Superior temporal gyrus (tissue), 1 donor: ENCODE measurements at regions not wholly inside any gene's neighbourhood (a gene's known extent, or its start where the extent isn't known, plus 50 kb on each side); places are given as distances from the start of the nearest gene placed in this dataset.
"Not testable (repeated sequence)": the region's sequence is repeated elsewhere in the genome, so short reads cannot be mapped to it uniquely, and the experiment has no call there.

ENCODE experiments used
- DNase-seq: peaks from one replicate; pipeline ENCODE4 v3.0.0-alpha.2; 2016; ENCODE audit errors: extremely low spot score

DNA sequence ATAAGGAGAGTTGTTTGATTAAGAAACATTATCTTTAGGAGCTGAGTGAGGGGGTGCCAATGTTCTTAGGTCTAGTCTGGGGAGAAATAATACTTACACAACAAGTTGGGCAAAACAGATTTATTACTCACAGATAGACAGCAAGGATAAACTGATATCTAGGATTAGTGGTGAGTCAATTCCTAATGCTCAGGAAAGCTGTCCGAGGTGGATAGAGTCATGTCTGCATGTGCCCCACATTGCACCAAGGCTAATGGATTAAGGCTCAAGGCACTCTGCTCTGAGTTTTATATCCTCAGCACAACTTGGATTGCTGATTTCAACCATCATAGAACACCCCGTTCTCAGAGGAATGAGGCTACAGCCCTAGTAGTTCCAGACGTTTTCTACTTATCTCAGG, 1042.3 kb downstream of the OTOL1 start:
- DNase-seq, result no peak

DNA sequence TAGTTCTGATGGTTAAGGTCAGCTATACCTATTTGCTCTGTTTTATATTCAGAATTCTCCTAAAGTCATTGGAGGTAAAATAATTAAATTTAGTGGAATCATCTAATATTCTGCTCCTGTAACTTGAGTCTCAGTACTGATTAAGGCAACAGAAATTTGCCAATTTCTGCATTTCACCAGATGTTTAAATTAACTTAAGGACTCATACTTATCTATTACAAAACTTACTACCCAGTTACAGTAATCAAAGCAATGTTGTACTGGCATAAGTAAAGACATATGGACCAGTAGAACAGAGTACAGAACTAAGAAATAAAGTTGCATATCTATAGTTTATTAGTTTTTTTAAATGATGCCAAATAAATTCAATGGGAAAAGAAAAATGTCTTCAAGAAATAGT, 1043.8 kb downstream of the OTOL1 start:
- no peak for DNase-seq

GRCh38 chr3:162541923-162542322, 1045.3 kb downstream of the OTOL1 start:
- no peak for DNase-seq

- DNase-seq, result no peak
Measured at GRCh38 chr3:162544246-162544645, 1047.6 kb downstream of the OTOL1 start.

- DNase-seq, result no peak
Measured at GRCh38 chr3:162546910-162547309, 1050.3 kb downstream of the OTOL1 start.

- DNase-seq, result no peak
Measured at GRCh38 chr3:162547321-162547720, 1050.7 kb downstream of the OTOL1 start.

DNA sequence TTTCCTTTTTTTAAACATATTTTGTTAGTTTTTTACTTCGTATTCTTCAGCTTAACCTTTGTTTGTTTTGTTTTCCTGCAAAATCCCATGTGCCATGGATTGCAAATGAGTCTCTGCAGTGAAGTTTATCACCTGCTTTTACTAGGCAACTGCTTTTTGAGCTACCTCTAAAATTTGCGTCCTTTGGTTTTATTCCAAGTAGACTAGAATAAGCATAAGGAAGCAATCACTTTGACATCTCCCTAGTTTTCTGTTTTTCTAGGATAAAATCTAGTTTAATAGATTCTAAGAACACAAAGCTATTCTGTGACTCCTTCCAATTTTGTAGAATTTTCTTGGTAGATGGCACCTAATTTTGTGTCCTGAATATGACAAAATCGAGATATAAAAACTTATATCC, 1059.2 kb downstream of the OTOL1 start:
- DNase-seq, result no peak

DNA sequence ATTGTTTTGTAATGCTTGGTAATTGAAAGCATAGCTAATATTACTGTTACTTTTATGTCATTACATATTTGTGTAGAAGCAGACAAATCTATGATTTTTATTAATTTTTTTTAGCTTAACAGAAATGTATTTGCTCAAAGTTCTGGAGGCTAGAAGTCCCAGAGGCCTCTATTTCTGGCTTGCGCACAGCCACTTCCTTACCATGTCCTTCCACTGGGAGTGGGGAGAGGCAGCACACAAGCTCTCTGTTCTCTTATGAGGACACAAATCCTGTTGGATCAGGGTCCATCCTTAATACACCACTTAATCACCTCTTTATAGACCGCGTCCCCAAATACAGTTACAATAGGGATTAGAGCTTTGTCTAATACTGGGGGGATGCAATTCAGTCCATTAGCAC, 1061.4 kb downstream of the OTOL1 start:
- DNase-seq, result no peak

DNA sequence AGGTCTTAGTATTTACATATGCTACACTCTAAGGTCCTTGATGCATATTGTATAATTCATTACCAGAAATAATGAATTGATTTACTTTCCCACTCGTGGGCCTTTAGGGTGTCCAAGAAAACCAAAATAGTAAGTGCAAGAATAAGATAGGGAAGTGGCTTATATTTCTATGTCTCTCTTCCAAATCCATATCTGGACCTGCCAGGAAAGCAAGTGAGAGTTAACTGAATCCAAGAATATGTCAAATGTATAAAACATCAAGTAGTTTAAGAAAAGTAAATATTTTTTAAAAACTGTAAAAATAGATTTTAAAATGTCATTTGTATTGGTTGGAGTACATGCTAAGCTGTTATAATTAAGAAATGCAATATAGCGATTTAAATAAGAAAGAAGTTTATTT, 1072.1 kb downstream of the OTOL1 start:
- no peak for DNase-seq

- DNase-seq, result no peak
Measured at GRCh38 chr3:162569314-162569713, 1072.7 kb downstream of the OTOL1 start.

DNA sequence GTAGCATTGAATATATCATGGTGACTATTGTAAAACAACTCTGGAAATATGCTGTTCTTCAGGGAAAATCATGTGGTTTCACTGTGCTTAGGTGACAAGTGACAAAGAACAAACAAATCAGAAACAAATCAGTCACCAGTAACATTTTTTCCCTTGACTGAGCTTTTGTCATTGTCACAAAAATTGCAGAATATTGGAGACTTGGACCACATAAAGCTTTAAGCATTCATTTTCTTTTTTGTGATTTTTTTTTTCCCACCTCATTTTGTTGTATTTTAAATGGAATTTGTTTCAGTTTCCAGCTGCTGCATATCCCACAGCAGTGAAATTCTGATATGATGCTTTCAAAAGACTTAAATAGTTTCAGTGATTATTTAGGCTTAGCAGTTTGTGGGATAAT, 1088.4 kb downstream of the OTOL1 start:
- no peak for DNase-seq

GRCh38 chr3:162586591-162586990, 1090.0 kb downstream of the OTOL1 start:
- DNase-seq, result no peak

GRCh38 chr3:162597226-162597625, 1100.6 kb downstream of the OTOL1 start:
- no peak for DNase-seq

DNA sequence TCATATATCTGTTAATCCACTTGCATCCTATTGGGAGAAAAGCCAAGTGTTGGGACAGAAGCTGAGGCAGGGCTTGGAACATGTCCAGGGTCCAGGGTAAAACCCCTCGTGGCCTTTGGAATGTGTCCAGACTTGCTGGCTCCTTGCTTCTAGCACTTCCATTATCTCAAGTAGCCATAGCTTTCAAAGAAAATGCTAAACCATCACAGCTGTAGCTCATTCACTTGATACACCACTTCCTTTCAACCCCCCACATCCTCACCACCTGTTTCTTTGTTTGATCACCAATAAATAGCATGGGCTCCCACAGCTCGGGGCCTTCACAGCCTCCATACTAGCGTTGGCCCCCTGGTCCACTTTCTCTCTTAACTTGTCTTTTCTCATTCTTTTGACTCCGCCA, 1101.9 kb downstream of the OTOL1 start:
- not testable (repeated sequence) for DNase-seq

DNA sequence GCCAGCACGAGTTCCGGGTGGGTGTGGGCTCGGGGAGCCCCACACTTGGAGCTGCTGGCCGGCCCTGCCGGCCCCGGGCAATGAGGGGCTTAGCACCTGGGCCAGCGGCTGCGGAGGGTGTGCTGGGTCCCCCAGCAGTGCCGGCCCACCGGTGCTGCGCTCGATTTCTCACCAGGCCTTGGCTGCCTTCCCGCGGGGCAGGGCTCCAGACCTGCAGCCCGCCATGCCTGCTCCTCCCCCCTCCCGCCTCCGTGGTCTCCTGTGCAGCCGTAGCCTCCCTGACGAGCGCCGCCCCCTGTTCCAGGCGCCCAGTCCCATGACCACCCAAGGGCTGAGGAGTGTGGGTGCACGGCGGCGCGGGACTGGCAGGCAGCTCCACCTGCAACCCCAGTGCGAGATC, 1103.1 kb downstream of the OTOL1 start:
- DNase-seq, result not testable (repeated sequence)

DNA sequence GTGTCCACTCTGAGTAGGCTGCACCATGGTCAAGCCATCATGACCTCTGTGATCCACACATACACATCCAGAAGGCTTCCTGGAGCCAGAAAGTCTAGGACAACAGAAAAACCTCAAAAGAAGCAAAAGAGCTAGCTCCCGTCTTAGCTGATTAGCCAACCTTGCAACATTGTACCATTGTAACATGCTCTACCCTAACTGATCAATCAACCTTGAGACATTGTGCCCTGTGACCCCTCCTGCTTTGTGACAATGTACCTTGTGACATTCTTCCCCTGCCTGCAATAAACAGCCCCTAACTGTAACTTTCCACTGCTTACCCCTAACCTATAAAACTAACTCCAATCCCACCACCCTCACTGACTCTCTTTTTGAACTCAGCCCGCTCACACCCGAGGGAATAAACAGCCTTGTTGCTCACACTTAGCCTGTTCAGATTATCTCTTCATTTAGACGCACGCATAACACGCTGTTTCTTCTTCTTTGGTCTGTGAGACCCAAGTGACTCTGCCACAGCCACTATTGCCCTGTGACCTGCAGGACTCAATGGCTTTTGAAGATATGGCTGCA, 1104.6 kb downstream of the OTOL1 start:
- DNase-seq, result no peak

GRCh38 chr3:162602619-162603018, 1106.0 kb downstream of the OTOL1 start:
- DNase-seq, result no peak

- DNase-seq, result no peak
Measured at GRCh38 chr3:162605651-162606204, 1109.1 kb downstream of the OTOL1 start.

DNA sequence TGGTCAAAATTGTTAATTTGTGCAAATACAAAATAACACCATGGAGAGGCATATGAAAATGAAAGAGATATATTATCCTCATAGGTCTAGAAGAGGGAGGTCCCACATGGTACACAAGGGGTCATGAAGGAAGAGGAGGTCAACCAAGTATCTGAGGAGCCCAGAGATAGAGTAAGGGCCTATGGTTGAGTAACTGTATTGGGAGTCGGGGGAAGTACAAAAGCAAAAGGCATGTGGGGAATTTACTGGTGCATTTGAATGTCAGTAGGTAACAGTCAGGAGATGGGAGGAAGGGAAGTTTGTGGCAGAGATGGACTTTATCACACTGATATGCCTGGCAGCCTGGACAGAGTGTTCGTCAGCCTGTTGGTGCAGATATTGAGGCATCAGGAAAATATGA, 1113.7 kb downstream of the OTOL1 start:
- DNase-seq, result no peak

GRCh38 chr3:162612991-162613390, 1116.4 kb downstream of the OTOL1 start:
- DNase-seq, result no peak

GRCh38 chr3:162626172-162626571, 1129.6 kb downstream of the OTOL1 start:
- DNase-seq, result no peak

DNA sequence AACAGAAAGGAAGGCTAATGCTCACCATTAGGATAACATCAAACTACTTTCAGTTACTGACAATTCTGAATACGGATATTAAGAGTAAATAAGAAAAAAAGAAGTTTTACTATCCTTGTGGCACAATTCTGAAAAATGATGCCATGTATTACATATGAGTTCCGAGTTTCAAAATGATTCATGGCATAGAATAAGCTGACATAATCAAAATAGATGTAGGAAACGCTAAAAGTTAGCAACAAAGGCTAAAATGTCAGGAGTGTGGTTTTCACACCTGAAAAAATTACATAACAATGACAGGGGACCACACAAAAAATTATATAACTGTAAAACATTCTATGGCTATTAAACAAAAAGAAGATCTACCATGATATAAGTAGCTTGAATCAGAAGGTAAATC, 1131.9 kb downstream of the OTOL1 start:
- no peak for DNase-seq

GRCh38 chr3:162629372-162629771, 1132.8 kb downstream of the OTOL1 start:
- DNase-seq, result no peak

GRCh38 chr3:162632672-162633071, 1136.1 kb downstream of the OTOL1 start:
- DNase-seq, result no peak
